ENCODE measurements at regions not wholly inside any gene's neighbourhood (a gene's known extent, or its start where the extent isn't known, plus 50 kb on each side); places are given as distances from the start of the nearest gene placed in this dataset.

- TF ChIP-seq POLR2AphosphoS5 (IDR thresholded peaks at IDR 0.05), result no peak
- no peak for TF ChIP-seq POLR2A (IDR thresholded peaks at IDR 0.05)
- no peak for TF ChIP-seq CTCF (IDR thresholded peaks at IDR 0.05 in 8 of 11, conservative IDR thresholded peaks at IDR 0.05 in 3 of 11)
Measured at GRCh38 chr5:71883742-71884103, 164.6 kb downstream of the CARTPT start.

Data from spleen (tissue), 7 donors.